ENCODE measurements at regions not wholly inside any gene's neighbourhood (a gene's known extent, or its start where the extent isn't known, plus 50 kb on each side); places are given as distances from the start of the nearest gene placed in this dataset.
A peak's percentile ranks its signal among the peaks of the same experiment; 100 is the strongest.

DNA sequence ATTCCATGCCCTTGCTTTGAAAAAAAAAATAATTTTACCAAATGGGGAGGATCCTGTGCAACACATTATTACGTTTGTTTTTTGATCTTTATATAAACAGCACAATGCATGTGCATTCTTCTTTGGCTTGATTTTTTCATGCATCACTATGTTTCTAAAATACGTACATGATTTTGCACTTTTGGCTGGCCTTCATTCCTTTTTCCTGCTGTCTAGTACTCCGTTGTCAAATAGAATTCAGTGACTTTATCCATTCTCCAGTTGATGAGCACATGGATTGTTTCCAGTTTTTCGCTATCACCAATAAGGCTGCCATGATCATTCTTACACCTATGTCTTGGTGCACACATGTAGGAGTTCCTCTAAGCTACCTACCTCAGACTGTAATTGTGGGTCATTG lies 63.0 kb upstream of the ID3 start:
- Histone ChIP-seq H3K4me1 (peaks cover 5 to 12% (median 7%) of the 10 kb centered on the region in 4 donors), H3K27me3 (peaks cover 0 to 4% (median 0%) of the 10 kb centered on the region in 4 donors), H3K27ac (no peak overlapping the region), H3K4me3 (no peak overlapping the region), H3K36me3 (no peaks in the 10 kb centered on the region), H3K9me3 (no peaks in the 10 kb centered on the region)
- TF ChIP-seq, protein P1, sequence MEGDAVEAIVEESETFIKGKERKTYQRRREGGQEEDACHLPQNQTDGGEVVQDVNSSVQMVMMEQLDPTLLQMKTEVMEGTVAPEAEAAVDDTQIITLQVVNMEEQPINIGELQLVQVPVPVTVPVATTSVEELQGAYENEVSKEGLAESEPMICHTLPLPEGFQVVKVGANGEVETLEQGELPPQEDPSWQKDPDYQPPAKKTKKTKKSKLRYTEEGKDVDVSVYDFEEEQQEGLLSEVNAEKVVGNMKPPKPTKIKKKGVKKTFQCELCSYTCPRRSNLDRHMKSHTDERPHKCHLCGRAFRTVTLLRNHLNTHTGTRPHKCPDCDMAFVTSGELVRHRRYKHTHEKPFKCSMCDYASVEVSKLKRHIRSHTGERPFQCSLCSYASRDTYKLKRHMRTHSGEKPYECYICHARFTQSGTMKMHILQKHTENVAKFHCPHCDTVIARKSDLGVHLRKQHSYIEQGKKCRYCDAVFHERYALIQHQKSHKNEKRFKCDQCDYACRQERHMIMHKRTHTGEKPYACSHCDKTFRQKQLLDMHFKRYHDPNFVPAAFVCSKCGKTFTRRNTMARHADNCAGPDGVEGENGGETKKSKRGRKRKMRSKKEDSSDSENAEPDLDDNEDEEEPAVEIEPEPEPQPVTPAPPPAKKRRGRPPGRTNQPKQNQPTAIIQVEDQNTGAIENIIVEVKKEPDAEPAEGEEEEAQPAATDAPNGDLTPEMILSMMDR (IDR thresholded peaks at IDR 0.05): no peak
- TF ChIP-seq EP300 (IDR thresholded peaks at IDR 0.05): no peak
- no peak for TF ChIP-seq POLR2A (IDR thresholded peaks at IDR 0.05)
- no peak for TF ChIP-seq POLR2AphosphoS5 (IDR thresholded peaks at IDR 0.05)
- DNase-seq: no peak
- 95 to 96% methylated on average over 4 of the region's 4 CpGs for WGBS, 2 donors
- ATAC-seq (ENCODE audit: low FRiP score in 2 of 2): no peak

DNA sequence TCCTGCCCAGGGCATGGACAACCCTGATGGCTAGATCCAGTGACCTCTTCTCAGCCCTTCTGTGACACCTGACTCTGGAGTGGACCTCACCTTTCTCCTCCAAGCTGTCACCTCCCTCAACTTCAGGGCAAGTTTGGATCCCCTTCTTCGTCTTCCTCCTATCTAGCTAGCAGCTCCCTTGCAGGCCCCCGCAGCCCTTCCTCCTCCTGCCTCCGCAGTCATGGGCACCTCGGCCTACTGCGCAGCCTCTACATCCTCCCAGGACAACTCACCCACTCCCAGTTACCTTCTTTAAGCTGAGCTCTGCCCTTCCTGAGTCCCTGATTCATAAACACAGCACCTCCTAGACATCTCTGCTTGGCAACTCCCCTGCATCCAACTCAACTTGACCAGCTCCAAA lies 61.3 kb upstream of the ID3 start:
- DNase-seq (no peak), ATAC-seq (ENCODE audit: low FRiP score in 2 of 2) (no peak)
- Histone ChIP-seq H3K4me1 (peaks cover 5 to 12% (median 7%) of the 10 kb centered on the region in 4 donors), H3K4me3 (no peak overlapping the region), H3K9me3 (no peaks in the 10 kb centered on the region), H3K27ac (no peak overlapping the region), H3K36me3 (no peaks in the 10 kb centered on the region), H3K27me3 (peaks cover 0 to 4% (median 0%) of the 10 kb centered on the region in 4 donors)
- 92 to 96% methylated on average over 5 of the region's 5 CpGs for WGBS, 2 donors
- TF ChIP-seq, protein P1 (IDR thresholded peaks at IDR 0.05): no peak
- no peak for TF ChIP-seq EP300 (IDR thresholded peaks at IDR 0.05)
- TF ChIP-seq POLR2A (IDR thresholded peaks at IDR 0.05): no peak
- no peak for TF ChIP-seq POLR2AphosphoS5 (IDR thresholded peaks at IDR 0.05)

DNA sequence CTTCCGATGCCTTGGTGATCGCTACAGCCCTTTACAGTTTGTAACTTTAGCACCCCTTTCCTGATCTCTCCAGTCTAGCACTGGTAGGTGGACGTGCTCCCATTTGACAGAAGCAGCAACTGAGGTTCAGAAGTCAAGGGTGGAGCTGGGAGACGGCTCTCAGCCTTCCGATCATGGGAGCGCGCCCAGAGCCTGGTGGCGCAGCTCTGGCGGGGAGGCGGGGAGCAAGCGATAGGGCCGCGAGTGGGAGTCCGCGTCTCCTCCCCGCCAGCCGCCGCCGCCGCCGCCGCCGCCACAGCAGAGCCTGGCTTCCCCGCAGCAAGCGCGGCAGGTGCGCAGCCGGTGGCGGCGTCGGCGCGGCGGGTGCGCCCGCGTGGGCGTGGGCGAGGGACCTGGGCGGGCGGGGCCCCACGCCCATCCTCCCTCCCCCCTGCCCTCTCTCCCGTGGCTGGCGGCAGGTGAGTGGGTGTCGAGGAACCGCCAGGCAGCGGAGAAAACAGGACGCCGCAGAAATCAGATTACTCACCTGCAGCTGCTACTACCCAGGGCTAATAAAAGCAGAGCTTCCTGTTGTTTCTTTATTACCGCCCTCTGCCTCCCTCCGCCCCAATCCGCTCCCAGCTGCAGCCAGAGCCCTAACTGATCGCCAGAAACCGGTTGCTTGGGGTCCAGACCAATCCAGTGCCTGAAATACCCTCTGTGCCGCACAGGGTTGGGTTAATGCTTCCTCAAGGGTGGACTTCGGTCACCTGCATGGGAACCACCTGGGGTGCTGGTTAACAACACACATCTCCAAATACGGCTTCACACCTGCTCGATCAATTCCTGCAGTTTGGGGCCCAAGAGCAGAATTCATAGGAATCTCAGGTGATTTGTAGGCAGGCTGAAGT lies 60.2 kb upstream of the ID3 start:
- WGBS, 2 donors: 24 to 25% methylated on average over 16 to 19 of the region's 58 CpGs
- DNase-seq: peak; percentile 26 to 91
- ATAC-seq (ENCODE audit: low FRiP score in 2 of 2): peak in 1 of 2 donors; percentile 73

DNA sequence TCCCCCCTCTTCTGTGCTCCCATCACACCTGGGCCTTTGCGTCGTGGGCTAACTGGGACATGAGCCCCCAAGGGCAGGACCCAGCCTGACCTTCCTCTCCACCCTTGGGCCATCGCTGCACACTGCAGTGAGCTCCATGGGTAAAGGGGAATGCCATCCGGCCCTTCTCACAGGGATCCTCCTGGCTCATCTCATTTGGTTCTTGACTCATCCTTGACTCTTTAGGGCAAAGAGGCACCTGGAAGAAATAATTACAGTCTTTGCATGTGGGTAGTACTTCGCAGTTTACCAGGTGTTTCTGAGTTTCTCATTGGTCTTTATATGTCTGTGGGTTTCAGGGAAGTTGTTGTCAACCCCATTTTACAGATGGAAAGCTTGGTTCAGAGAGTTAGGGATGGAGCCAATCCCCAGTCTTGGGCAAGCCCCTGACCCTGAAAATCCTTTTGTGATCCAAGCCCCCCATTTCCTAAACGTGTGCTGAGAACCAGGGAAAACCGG lies 59.3 kb upstream of the ID3 start:
- no peak for TF ChIP-seq POLR2A (IDR thresholded peaks at IDR 0.05)
- no peak for TF ChIP-seq POLR2AphosphoS5 (IDR thresholded peaks at IDR 0.05)
- no peak for TF ChIP-seq EP300 (IDR thresholded peaks at IDR 0.05)
- TF ChIP-seq, protein P1 (IDR thresholded peaks at IDR 0.05): no peak
- Histone ChIP-seq H3K4me3 (peak overlapping the region in 1 of 4 donors; percentile 48), H3K4me1 (peaks cover 5 to 12% (median 7%) of the 10 kb centered on the region in 4 donors), H3K36me3 (no peaks in the 10 kb centered on the region), H3K9me3 (no peaks in the 10 kb centered on the region), H3K27me3 (peaks cover 0 to 4% (median 0%) of the 10 kb centered on the region in 4 donors), H3K27ac (no peak overlapping the region)
- ATAC-seq (ENCODE audit: low FRiP score in 2 of 2): no peak
- 86 to 92% methylated on average over 7 of the region's 7 CpGs for WGBS, 2 donors
- no peak for DNase-seq

More for the DNA sequence above, 60.2 kb upstream of the ID3 start:
- no peak for TF ChIP-seq EP300 (IDR thresholded peaks at IDR 0.05)
- TF ChIP-seq POLR2AphosphoS5 (IDR thresholded peaks at IDR 0.05): no peak
- peak in 1 of 4 donors; percentile 12 for TF ChIP-seq POLR2A (IDR thresholded peaks at IDR 0.05)
- TF ChIP-seq, protein P1 (IDR thresholded peaks at IDR 0.05): no peak
- Histone ChIP-seq H3K9me3 (no peaks in the 10 kb centered on the region), H3K4me1 (peaks cover 5 to 12% (median 7%) of the 10 kb centered on the region in 4 donors), H3K27ac (peak overlapping the region in 2 of 4 donors; percentile 40 to 46), H3K36me3 (no peaks in the 10 kb centered on the region), H3K27me3 (peaks cover 0 to 4% (median 0%) of the 10 kb centered on the region in 4 donors), H3K4me3 (peak overlapping the region in 3 of 4 donors; percentile 38 to 48 (median 46))

All from upper lobe of left lung (tissue), 6 donors.